ENCODE measurements at regions not wholly inside any gene's neighbourhood (a gene's known extent, or its start where the extent isn't known, plus 50 kb on each side); places are given as distances from the start of the nearest gene placed in this dataset.

GRCh38 chr4:136643416-136643815 lies 888.9 kb downstream of the PCDH18 start:
- Histone ChIP-seq H3K4ac (ENCODE audit: low read depth, low read length) (no peak overlapping the region), H3K36me3 (ENCODE audit: control insufficient read depth, insufficient read depth, low read length) (no peaks in the 10 kb centered on the region), H4K8ac (ENCODE audit: low read depth in 2 of 2, low read length in 2 of 2) (no peak overlapping the region), H2AK5ac (ENCODE audit: low read depth, low read length) (no peak overlapping the region), H3K9me1 (ENCODE audit: insufficient read depth, low read length) (no peaks in the 10 kb centered on the region), H4K5ac (ENCODE audit: low read depth, low read length) (no peak overlapping the region), H2BK15ac (ENCODE audit: low read depth, low read length) (no peak overlapping the region), H3K9ac (ENCODE audit: low read depth, low read length) (no peak overlapping the region), H3K9me3 (ENCODE audit: control insufficient read depth, insufficient read depth, low read length) (no peaks in the 10 kb centered on the region), H3K79me1 (ENCODE audit: low read depth in 1 of 2, low read length in 2 of 2) (no peaks in the 10 kb centered on the region), H3K4me3 (ENCODE audit: insufficient read depth, low read depth, low read length) (no peak overlapping the region), H3K27me3 (ENCODE audit: control insufficient read depth, insufficient read depth, low read length) (no peaks in the 10 kb centered on the region), H3K14ac (replicated peaks; ENCODE audit: low read depth, low read length) (no peak overlapping the region), H3K18ac (ENCODE audit: low read depth, low read length) (no peak overlapping the region), H2AK9ac (replicated peaks; ENCODE audit: low read depth, low read length, poor library complexity) (no peak overlapping the region), H4K91ac (ENCODE audit: insufficient read depth, low read depth, low read length) (no peak overlapping the region), H2BK120ac (ENCODE audit: low read depth, low read length) (no peak overlapping the region), H3K4me2 (ENCODE audit: low read depth, low read length) (no peak overlapping the region), H2BK5ac (ENCODE audit: low read depth, low read length, poor library complexity, severe bottlenecking) (no peak overlapping the region), H3K56ac (ENCODE audit: extremely low read depth, insufficient read depth, low read length) (no peak overlapping the region), H3K23ac (ENCODE audit: low read depth, low read length) (no peak overlapping the region), H3K27ac (ENCODE audit: insufficient read depth, low read length) (no peak overlapping the region), H2BK20ac (ENCODE audit: low read depth, low read length) (no peak overlapping the region), H2AFZ (replicated peaks; ENCODE audit: low read length, poor library complexity) (no peak overlapping the region), H4K20me1 (ENCODE audit: insufficient read depth, low read length) (no peaks in the 10 kb centered on the region), H3K4me1 (ENCODE audit: control insufficient read depth, insufficient read depth, low read length) (no peaks in the 10 kb centered on the region)
- intact Hi-C loops (cut with micrococcal nuclease) = no loop called here
- ChIA-PET CTCF (no interaction called here), POLR2A (ENCODE audit: unreplicated experiment) (no interaction called here)
- BruUV-seq (replicated peaks) = no TSS peak
- dilution Hi-C loops (cut with HindIII; ENCODE audit: low sequenced_read_pairs, unreplicated experiment) = no loop called here
- no peak for DNase-seq
- no peak for TF ChIP-seq CTCF (conservative IDR thresholded peaks at IDR 0.05; ENCODE audit: low read depth, low read length)
- no peak for TF ChIP-seq MAZ (IDR thresholded peaks at IDR 0.05; ENCODE audit: borderline replicate concordance, low read depth, low read length)
- no peak for TF ChIP-seq CEBPB (IDR thresholded peaks at IDR 0.05; ENCODE audit: low read depth, low read length)
- no peak for TF ChIP-seq FOS (IDR thresholded peaks at IDR 0.05; ENCODE audit: low read depth, low read length)
- TF ChIP-seq BHLHE40 (IDR thresholded peaks at IDR 0.05; ENCODE audit: low read depth, low read length) = no peak
- TF ChIP-seq ELK1 (IDR thresholded peaks at IDR 0.05; ENCODE audit: borderline replicate concordance, low read depth, low read length) = no peak
- TF ChIP-seq POLR2A (IDR thresholded peaks at IDR 0.05; ENCODE audit: low read depth, low read length) = no peak
- TF ChIP-seq RCOR1 (IDR thresholded peaks at IDR 0.05; ENCODE audit: insufficient replicate concordance, low read length) = no peak
- TF ChIP-seq RFX5 (IDR thresholded peaks at IDR 0.05; ENCODE audit: low read depth, low read length) = no peak
- no peak for TF ChIP-seq CHD1 (IDR thresholded peaks at IDR 0.05; ENCODE audit: low read depth, low read length)
- no peak for TF ChIP-seq SMC3 (IDR thresholded peaks at IDR 0.05; ENCODE audit: low read depth, low read length)
- WGBS, 2 experiments (ENCODE audit: extremely low coverage in 2 of 2, insufficient read length in 1 of 2) = no CpG with 5 or more reads among the region's 2 CpGs
- in situ Hi-C loops (cut with MboI; ENCODE audit: low sequenced_read_pairs) = no loop called here
- ATAC-seq (ENCODE audit: low read depth) = no peak

Measured in IMR-90 (cell line).